IMR-90 (cell line): ENCODE measurements at regions not wholly inside any gene's neighbourhood (a gene's known extent, or its start where the extent isn't known, plus 50 kb on each side); places are given as distances from the start of the nearest gene placed in this dataset.

Experiments
- ATAC-seq: fragments of 200-7000 bp; cut with Tn5 transposase; 2 replicates; pipeline ENCODE4 v1.9.1; 2020; ENCODE audit warnings: low read depth, mild to moderate bottlenecking, moderate library complexity
- BruUV-seq: library from RNA; stranded (reverse); fragments of 400-500 nt; replicated peaks from 2 replicates; lab custom pipeline; 2021; lab: Mats Ljungman, UMichigan
- CTCF ChIA-PET: fragments of 300-600 bp; formaldehyde crosslinking; extraction: SDS; loops from one replicate; lab custom pipeline; 2021; ENCODE audit warnings: antibody characterized with exemption; lab: Yijun Ruan, JAX
- POLR2A ChIA-PET: fragments of 300-600 bp; sonication (Branson Sonifier 250); formaldehyde crosslinking; loops from one replicate; lab custom pipeline; 2022; ENCODE audit warnings: antibody characterized with exemption; ENCODE audit not compliant: unreplicated experiment; lab: Charles Lee
- DNase-seq: peaks from one replicate; pipeline ENCODE4 v3.0.0; 2013
- H2AFZ ChIP-seq: replicated peaks from 2 replicates; pipeline ENCODE3; 2013; ENCODE audit warnings: low read length, mild to moderate bottlenecking; ENCODE audit not compliant: poor library complexity
- H2AK5ac ChIP-seq: 2 replicates; pipeline ENCODE4 v1.6.1; 2013; ENCODE audit warnings: low read depth, low read length, inconsistent platforms
- H2AK9ac ChIP-seq: replicated peaks from 2 replicates; pipeline ENCODE3; 2013; ENCODE audit warnings: mild to moderate bottlenecking, low read depth, low read length, moderate library complexity; ENCODE audit not compliant: poor library complexity
- H2BK120ac ChIP-seq: 2 replicates; pipeline ENCODE4 v1.6.1; 2013; ENCODE audit warnings: low read depth, low read length, inconsistent platforms
- H2BK15ac ChIP-seq: 3 replicates; pipeline ENCODE4 v1.6.1; 2013; ENCODE audit warnings: low read depth, low read length, inconsistent platforms
- H2BK20ac ChIP-seq: 2 replicates; pipeline ENCODE4 v1.6.1; 2013; ENCODE audit warnings: low read depth, mild to moderate bottlenecking, inconsistent platforms, low read length, moderate library complexity
- H2BK5ac ChIP-seq: 2 replicates; pipeline ENCODE4 v1.6.1; 2013; ENCODE audit warnings: mild to moderate bottlenecking, low read depth, low read length, inconsistent platforms; ENCODE audit not compliant: poor library complexity, severe bottlenecking
- H3K14ac ChIP-seq: replicated peaks from 2 replicates; pipeline ENCODE4 v1.6.1; 2013; ENCODE audit warnings: low read depth, low read length, inconsistent platforms
- H3K18ac ChIP-seq: 2 replicates; pipeline ENCODE4 v1.6.1; 2013; ENCODE audit warnings: low read depth, low read length, control low read depth
- H3K23ac ChIP-seq: 2 replicates; pipeline ENCODE4 v1.6.1; 2013; ENCODE audit warnings: low read depth, low read length, inconsistent platforms
- H3K27ac ChIP-seq: 2 replicates; pipeline ENCODE4 v1.5.1; 2013; ENCODE audit warnings: mild to moderate bottlenecking, control low read depth, low read length; ENCODE audit not compliant: insufficient read depth
- H3K27me3 ChIP-seq: 2 replicates; pipeline ENCODE4 v1.6.1; 2013; ENCODE audit warnings: low read length; ENCODE audit not compliant: control insufficient read depth, insufficient read depth
- H3K36me3 ChIP-seq: 2 replicates; pipeline ENCODE4 v1.6.1; 2013; ENCODE audit warnings: low read length, mixed read lengths; ENCODE audit not compliant: control insufficient read depth, insufficient read depth
- H3K4ac ChIP-seq: 2 replicates; pipeline ENCODE4 v1.6.1; 2013; ENCODE audit warnings: low read depth, low read length, inconsistent platforms
- H3K4me1 ChIP-seq: 2 replicates; pipeline ENCODE4 v1.6.1; 2013; ENCODE audit warnings: low read length, mixed read lengths; ENCODE audit not compliant: control insufficient read depth, insufficient read depth
- H3K4me2 ChIP-seq: 2 replicates; pipeline ENCODE4 v1.6.1; 2013; ENCODE audit warnings: low read depth, mild to moderate bottlenecking, control low read depth, low read length, moderate library complexity
- H3K4me3 ChIP-seq: 2 replicates; pipeline ENCODE4 v1.5.1; 2013; ENCODE audit warnings: low read depth, mild to moderate bottlenecking, control low read depth, low read length, moderate library complexity; ENCODE audit not compliant: insufficient read depth
- H3K56ac ChIP-seq: 2 replicates; pipeline ENCODE4 v1.6.1; 2013; ENCODE audit warnings: low read length, inconsistent platforms; ENCODE audit not compliant: insufficient read depth; ENCODE audit errors: extremely low read depth
- H3K79me1 ChIP-seq, 2 experiments: 2 replicates each; pipeline ENCODE4 v1.6.1; 2013; ENCODE audit warnings: low read length in 2 of 2, inconsistent platforms in 1 of 2, low read depth in 1 of 2
- H3K9ac ChIP-seq: 2 replicates; pipeline ENCODE4 v1.6.1; 2013; ENCODE audit warnings: low read depth, low read length, control low read depth
- H3K9me1 ChIP-seq: 2 replicates; pipeline ENCODE4 v1.6.1; 2013; ENCODE audit warnings: low read length, inconsistent platforms; ENCODE audit not compliant: insufficient read depth
- H3K9me3 ChIP-seq: 2 replicates; pipeline ENCODE4 v1.6.1; 2013; ENCODE audit warnings: low read length; ENCODE audit not compliant: control insufficient read depth, insufficient read depth
- H4K20me1 ChIP-seq: 2 replicates; pipeline ENCODE4 v1.6.1; 2013; ENCODE audit warnings: low read length, inconsistent platforms; ENCODE audit not compliant: insufficient read depth
- H4K5ac ChIP-seq: 2 replicates; pipeline ENCODE4 v1.6.1; 2013; ENCODE audit warnings: mild to moderate bottlenecking, low read depth, low read length, control low read depth
- H4K8ac ChIP-seq, 2 experiments: 2 replicates each; pipeline ENCODE4 v1.6.1; 2013; ENCODE audit warnings: low read depth in 2 of 2, low read length in 2 of 2, control low read depth in 1 of 2, inconsistent platforms in 1 of 2
- H4K91ac ChIP-seq: 2 replicates; pipeline ENCODE4 v1.6.1; 2013; ENCODE audit warnings: low read depth, low read length, inconsistent platforms; ENCODE audit not compliant: insufficient read depth
- BHLHE40 ChIP-seq: fragments of 150-350 bp; IDR thresholded peaks from 2 replicates; pipeline ENCODE4 v1.6.1; 2016; ENCODE audit warnings: mild to moderate bottlenecking, low read depth, low read length
- CEBPB ChIP-seq: IDR thresholded peaks from 2 replicates; pipeline ENCODE4 v1.6.1; 2012; ENCODE audit warnings: low read depth, low read length, improper control_type of control experiment
- CHD1 ChIP-seq: IDR thresholded peaks from 2 replicates; pipeline ENCODE4 v1.6.1; 2012; ENCODE audit warnings: low read depth, low read length, improper control_type of control experiment
- ELK1 ChIP-seq: fragments of 150-350 bp; IDR thresholded peaks from 2 replicates; pipeline ENCODE4 v1.6.1; 2016; ENCODE audit warnings: low read depth, mild to moderate bottlenecking, low read length, moderate library complexity, borderline replicate concordance
- FOS ChIP-seq: fragments of 150-350 bp; IDR thresholded peaks from 2 replicates; pipeline ENCODE4 v1.6.1; 2016; ENCODE audit warnings: low read depth, low read length
- MAFK ChIP-seq: IDR thresholded peaks from 2 replicates; pipeline ENCODE4 v1.6.1; 2012; ENCODE audit warnings: low read depth, low read length, improper control_type of control experiment
- MAZ ChIP-seq: IDR thresholded peaks from 2 replicates; pipeline ENCODE4 v1.6.1; 2012; ENCODE audit warnings: low read depth, mild to moderate bottlenecking, low read length, improper control_type of control experiment, moderate library complexity, borderline replicate concordance
- MXI1 ChIP-seq: IDR thresholded peaks from 2 replicates; pipeline ENCODE4 v1.6.1; 2012; ENCODE audit warnings: low read depth, mild to moderate bottlenecking, low read length, moderate library complexity, borderline replicate concordance
- NFE2L2 ChIP-seq: fragments of 150-350 bp; IDR thresholded peaks from 2 replicates; pipeline ENCODE4 v1.6.1; 2016; ENCODE audit warnings: low read depth, mild to moderate bottlenecking, low read length
- POLR2A ChIP-seq: IDR thresholded peaks from 2 replicates; pipeline ENCODE4 v1.6.1; 2012; ENCODE audit warnings: mild to moderate bottlenecking, low read depth, low read length
- RAD21 ChIP-seq: IDR thresholded peaks from 2 replicates; pipeline ENCODE4 v1.6.1; 2012; ENCODE audit warnings: low read length, improper control_type of control experiment
- RCOR1 ChIP-seq: IDR thresholded peaks from 2 replicates; pipeline ENCODE4 v1.6.1; 2012; ENCODE audit warnings: mild to moderate bottlenecking, low read length, improper control_type of control experiment; ENCODE audit not compliant: insufficient replicate concordance
- RFX5 ChIP-seq: IDR thresholded peaks from 2 replicates; pipeline ENCODE4 v1.8.0; 2012; ENCODE audit warnings: low read depth, mild to moderate bottlenecking, low read length, moderate library complexity
- SMC3 ChIP-seq: fragments of 150-350 bp; IDR thresholded peaks from 2 replicates; pipeline ENCODE4 v1.6.1; 2016; ENCODE audit warnings: low read depth, mild to moderate bottlenecking, antibody characterized with exemption, low read length, moderate library complexity
- USF2 ChIP-seq: fragments of 150-350 bp; IDR thresholded peaks from 2 replicates; pipeline ENCODE4 v1.6.1; 2017; ENCODE audit warnings: mild to moderate bottlenecking, antibody characterized with exemption, low read length, low read depth
- WGBS, 2 experiments: methylation state at CpG; one replicate each; pipeline versions ENCODE4 v1.1.5 to v1.1.7; 2013; ENCODE audit warnings: missing lambda C conversion rate in 2 of 2; ENCODE audit not compliant: insufficient read length in 1 of 2; ENCODE audit errors: extremely low coverage in 2 of 2; 5-methylcytosine and 5-hydroxymethylcytosine counted together
- dilution Hi-C: fragments of 300-500 bp; cut with HindIII; formaldehyde crosslinking; loops from one replicate; pipeline ENCODE4 v1.14.3; 2018; ENCODE audit warnings: low sequenced_read_pairs; ENCODE audit not compliant: unreplicated experiment
- in situ Hi-C: fragments of 300-500 bp; cut with MboI; formaldehyde crosslinking; loops from 3 replicates; pipeline ENCODE4 v1.14.3; 2019; ENCODE audit warnings: low sequenced_read_pairs, inconsistent platforms, mixed read lengths
- intact Hi-C: fragments of 100-400 bp; cut with micrococcal nuclease; formaldehyde crosslinking; loops from 2 replicates; pipeline ENCODE4 v1.10.0; 2022
- TF ChIP-seq, protein P1 (sequence below): conservative IDR thresholded peaks from 2 replicates; pipeline ENCODE4 v1.5.1; 2012; ENCODE audit warnings: mild to moderate bottlenecking, low read depth, low read length, improper control_type of control experiment

DNA sequence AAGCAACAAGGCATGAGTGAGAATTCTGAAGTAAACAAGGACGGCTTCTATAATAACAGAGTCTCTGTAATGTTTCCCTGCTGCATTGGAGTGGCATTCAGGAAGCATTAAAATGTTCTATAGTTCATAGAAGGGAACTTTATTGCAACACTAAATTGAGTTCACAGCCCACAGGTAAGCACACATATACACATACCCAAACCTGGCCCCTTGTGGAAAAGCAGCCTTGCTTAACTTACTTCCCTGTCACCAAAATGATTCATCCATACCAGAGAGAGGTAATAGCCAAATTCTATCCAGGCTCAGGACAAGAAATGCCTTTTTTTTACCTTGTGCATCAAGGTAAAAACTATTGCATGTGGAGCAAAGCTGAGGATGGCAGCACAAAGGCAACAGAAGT lies 241.4 kb downstream of the HHIPL2 start:
- no peak for ATAC-seq
- no peak overlapping the region for H4K91ac ChIP-seq
- no peak overlapping the region for H2BK20ac ChIP-seq
- no peak overlapping the region for H4K8ac ChIP-seq
- ChIA-PET POLR2A (no interaction called here), CTCF (no interaction called here)
- TF ChIP-seq NFE2L2 (no peak), BHLHE40 (no peak), RAD21 (no peak), RCOR1 (no peak), MXI1 (no peak), MAFK (no peak), MAZ (no peak), RFX5 (no peak), FOS (no peak), POLR2A (no peak), CHD1 (no peak), USF2 (no peak), SMC3 (no peak), ELK1 (no peak), CEBPB (no peak)
- TF ChIP-seq, protein P1, sequence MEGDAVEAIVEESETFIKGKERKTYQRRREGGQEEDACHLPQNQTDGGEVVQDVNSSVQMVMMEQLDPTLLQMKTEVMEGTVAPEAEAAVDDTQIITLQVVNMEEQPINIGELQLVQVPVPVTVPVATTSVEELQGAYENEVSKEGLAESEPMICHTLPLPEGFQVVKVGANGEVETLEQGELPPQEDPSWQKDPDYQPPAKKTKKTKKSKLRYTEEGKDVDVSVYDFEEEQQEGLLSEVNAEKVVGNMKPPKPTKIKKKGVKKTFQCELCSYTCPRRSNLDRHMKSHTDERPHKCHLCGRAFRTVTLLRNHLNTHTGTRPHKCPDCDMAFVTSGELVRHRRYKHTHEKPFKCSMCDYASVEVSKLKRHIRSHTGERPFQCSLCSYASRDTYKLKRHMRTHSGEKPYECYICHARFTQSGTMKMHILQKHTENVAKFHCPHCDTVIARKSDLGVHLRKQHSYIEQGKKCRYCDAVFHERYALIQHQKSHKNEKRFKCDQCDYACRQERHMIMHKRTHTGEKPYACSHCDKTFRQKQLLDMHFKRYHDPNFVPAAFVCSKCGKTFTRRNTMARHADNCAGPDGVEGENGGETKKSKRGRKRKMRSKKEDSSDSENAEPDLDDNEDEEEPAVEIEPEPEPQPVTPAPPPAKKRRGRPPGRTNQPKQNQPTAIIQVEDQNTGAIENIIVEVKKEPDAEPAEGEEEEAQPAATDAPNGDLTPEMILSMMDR: no peak
- H3K56ac ChIP-seq: no peak overlapping the region
- H2AFZ ChIP-seq: no peak overlapping the region
- peaks cover 3% of the 10 kb centered on the region; the same call in 1 of the 2 replicates for H3K9me1 ChIP-seq
- peaks cover 2% of the 10 kb centered on the region for H3K4me1 ChIP-seq
- H3K14ac ChIP-seq: no peak overlapping the region
- H3K4me3 ChIP-seq: no peak overlapping the region
- intact Hi-C loops: no loop called here
- H3K27me3 ChIP-seq: no peaks in the 10 kb centered on the region
- no peak overlapping the region for H3K27ac ChIP-seq
- no peak overlapping the region for H2AK5ac ChIP-seq
- BruUV-seq: no TSS peak
- in situ Hi-C loops: no loop called here
- H2BK120ac ChIP-seq: no peak overlapping the region
- H3K9ac ChIP-seq: no peak overlapping the region
- no peaks in the 10 kb centered on the region for H4K20me1 ChIP-seq
- dilution Hi-C loops: no loop called here
- no peak for DNase-seq
- H3K4me2 ChIP-seq: no peak overlapping the region
- H4K5ac ChIP-seq: no peak overlapping the region
- H3K4ac ChIP-seq: no peak overlapping the region
- H2BK15ac ChIP-seq: no peak overlapping the region
- no peak overlapping the region for H2BK5ac ChIP-seq
- H3K23ac ChIP-seq: no peak overlapping the region
- H3K18ac ChIP-seq: no peak overlapping the region
- H3K79me1 ChIP-seq: no peaks in the 10 kb centered on the region
- H3K36me3 ChIP-seq: no peaks in the 10 kb centered on the region
- no peaks in the 10 kb centered on the region for H3K9me3 ChIP-seq
- no peak overlapping the region for H2AK9ac ChIP-seq
- no CpG with 5 or more reads among the region's 1 CpG for WGBS, 2 experiments
